ENCODE measurements at regions not wholly inside any gene's neighbourhood (a gene's known extent, or its start where the extent isn't known, plus 50 kb on each side); places are given as distances from the start of the nearest gene placed in this dataset.

DNA sequence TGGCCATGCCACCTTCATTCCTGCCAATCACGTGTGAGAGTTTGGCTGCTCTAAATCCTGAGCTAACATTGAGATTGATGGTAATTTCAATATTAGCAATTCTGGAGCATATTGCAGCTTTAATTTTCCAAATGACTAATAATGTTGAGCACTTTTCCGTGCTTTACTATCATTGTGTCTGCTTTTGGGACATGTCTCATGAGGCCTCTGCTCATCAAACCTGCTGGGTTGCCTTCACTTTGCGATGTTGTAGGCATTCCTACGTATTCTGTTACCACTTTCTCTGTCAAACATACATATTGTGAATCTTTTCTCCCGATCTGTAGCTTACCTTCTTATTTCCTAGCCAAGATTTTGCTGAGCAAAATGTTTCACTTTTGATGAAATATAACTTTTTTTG lies 466.6 kb downstream of the GALR1 start:
- no peak for DNase-seq (ENCODE audit: low read depth)
- no peak for TF ChIP-seq CTCF (IDR thresholded peaks at IDR 0.05; ENCODE audit: insufficient read depth, low read length)
- H3K4me3 ChIP-seq (ENCODE audit: low read depth, low read length) = no peak overlapping the region

- no peak for DNase-seq (ENCODE audit: low read depth)
- H3K4me3 ChIP-seq (ENCODE audit: low read depth, low read length) = no peak overlapping the region
- no peak for TF ChIP-seq CTCF (IDR thresholded peaks at IDR 0.05; ENCODE audit: insufficient read depth, low read length)
These were observed 483.8 kb downstream of the GALR1 start for GRCh38 chr18:77733292-77733903.

GRCh38 chr18:77736842-77737241 lies 487.2 kb downstream of the GALR1 start:
- no peak overlapping the region for H3K4me3 ChIP-seq (ENCODE audit: low read depth, low read length)
- no peak for TF ChIP-seq CTCF (IDR thresholded peaks at IDR 0.05; ENCODE audit: insufficient read depth, low read length)
- DNase-seq (ENCODE audit: low read depth) = no peak

GRCh38 chr18:77737405-77737804 lies 487.8 kb downstream of the GALR1 start:
- DNase-seq (ENCODE audit: low read depth) = no peak
- no peak overlapping the region for H3K4me3 ChIP-seq (ENCODE audit: low read depth, low read length)
- TF ChIP-seq CTCF (IDR thresholded peaks at IDR 0.05; ENCODE audit: insufficient read depth, low read length) = no peak

GRCh38 chr18:77749089-77749488 lies 499.4 kb downstream of the GALR1 start:
- H3K4me3 ChIP-seq (ENCODE audit: low read depth, low read length) = no peak overlapping the region
- no peak for TF ChIP-seq CTCF (IDR thresholded peaks at IDR 0.05; ENCODE audit: insufficient read depth, low read length)
- no peak for DNase-seq (ENCODE audit: low read depth)

GRCh38 chr18:77750006-77750405 lies 500.4 kb downstream of the GALR1 start:
- no peak for DNase-seq (ENCODE audit: low read depth)
- no peak for TF ChIP-seq CTCF (IDR thresholded peaks at IDR 0.05; ENCODE audit: insufficient read depth, low read length)
- no peak overlapping the region for H3K4me3 ChIP-seq (ENCODE audit: low read depth, low read length)

DNA sequence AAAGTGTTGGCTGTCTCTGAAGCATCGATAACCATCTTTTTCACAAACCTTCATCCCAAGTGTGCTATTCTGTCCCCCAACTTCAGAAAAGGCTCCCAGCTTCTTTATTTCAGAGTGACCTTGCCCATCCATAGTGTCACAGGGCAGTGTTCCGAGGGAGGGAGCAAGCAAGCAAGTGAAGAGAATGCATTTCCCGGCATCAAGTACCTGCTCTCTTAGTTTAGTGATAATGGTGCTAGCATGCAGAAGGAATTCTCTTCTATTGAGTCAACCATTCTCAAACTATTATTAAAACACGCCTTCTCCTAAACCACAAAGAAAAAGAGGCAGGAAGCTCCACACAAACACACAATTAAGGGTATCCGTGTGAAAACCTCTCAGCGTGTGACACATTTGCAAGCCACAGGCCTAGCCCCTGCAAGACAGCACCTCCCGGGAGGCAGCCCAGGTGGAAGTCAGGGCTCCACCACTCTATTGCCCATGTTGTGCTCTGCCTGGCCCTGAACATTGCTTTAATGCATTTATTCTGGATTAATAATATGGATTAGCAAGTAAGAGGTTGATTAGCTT lies 504.9 kb downstream of the GALR1 start:
- H3K4me3 ChIP-seq (ENCODE audit: low read depth, low read length) = no peak overlapping the region
- no peak for DNase-seq (ENCODE audit: low read depth)
- no peak for TF ChIP-seq CTCF (IDR thresholded peaks at IDR 0.05; ENCODE audit: insufficient read depth, low read length)

Data from fibroblast of the aortic adventitia (primary cell).